Tongue (tissue), 1 donor: ENCODE measurements at regions not wholly inside any gene's neighbourhood (a gene's known extent, or its start where the extent isn't known, plus 50 kb on each side); places are given as distances from the start of the nearest gene placed in this dataset.
"Not testable (repeated sequence)": the region's sequence is repeated elsewhere in the genome, so short reads cannot be mapped to it uniquely, and the experiment has no call there.

ENCODE experiments used
- DNase-seq: peaks from one replicate; pipeline ENCODE4 v3.0.0-alpha.2; 2015

DNA sequence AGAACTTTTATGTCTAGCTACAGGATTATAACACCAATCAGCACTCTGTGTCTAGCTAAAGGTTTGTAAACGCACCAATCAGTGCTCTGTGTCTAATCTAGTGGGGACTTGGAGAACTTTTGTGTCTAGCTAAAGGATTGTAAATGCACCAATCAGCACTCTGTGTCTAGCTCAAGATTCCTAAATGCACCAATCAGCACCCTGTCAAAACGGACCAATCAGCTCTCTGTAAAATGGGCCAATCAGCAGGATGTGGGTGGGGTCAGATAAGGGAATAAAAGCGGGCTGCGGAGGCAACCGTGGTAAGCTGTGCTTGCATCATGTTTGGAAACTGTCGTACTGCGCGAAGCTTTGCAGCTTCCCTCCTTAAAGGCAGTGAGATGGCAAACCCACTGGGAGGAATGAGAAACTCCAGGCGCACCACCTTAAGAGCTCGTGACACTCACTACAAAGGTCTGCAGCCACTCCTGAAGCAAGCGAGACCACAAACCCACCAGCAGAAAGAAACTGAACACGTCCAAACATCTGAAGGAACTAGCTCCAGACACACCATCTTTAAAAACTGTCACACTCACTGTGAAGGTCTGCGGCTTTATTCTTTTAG lies 112.1 kb upstream of the DUSP22 start:
- DNase-seq, result not testable (repeated sequence)

DNA sequence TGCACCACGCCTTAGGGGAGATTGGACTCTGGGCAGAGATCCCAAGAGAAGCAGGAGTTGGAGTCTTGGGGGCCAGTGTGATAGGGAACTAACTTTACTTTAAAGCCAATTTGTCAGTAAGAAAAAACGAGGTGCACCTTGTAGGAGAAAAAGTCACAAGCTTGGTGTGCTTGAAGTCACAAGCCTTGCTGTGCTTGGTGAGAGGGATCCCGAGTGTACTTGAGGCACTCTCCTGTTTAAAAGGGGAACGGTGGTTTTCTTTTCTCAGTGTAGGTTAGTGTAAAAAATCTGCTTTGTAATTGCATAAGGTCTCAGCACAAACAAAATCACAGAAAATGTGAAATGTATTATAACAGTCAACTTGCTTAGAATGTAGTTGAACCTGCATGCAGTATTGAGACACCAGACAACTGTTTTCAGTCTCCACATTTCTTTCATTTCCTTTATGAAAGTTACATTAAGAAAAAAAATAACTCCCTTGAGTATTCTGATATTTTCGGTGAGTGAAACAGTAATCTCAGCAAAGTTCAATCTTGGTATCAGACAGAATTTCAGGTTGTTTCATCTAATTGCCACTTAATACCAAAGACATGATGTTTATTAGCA lies 111.1 kb upstream of the DUSP22 start:
- DNase-seq, result no peak

DNA sequence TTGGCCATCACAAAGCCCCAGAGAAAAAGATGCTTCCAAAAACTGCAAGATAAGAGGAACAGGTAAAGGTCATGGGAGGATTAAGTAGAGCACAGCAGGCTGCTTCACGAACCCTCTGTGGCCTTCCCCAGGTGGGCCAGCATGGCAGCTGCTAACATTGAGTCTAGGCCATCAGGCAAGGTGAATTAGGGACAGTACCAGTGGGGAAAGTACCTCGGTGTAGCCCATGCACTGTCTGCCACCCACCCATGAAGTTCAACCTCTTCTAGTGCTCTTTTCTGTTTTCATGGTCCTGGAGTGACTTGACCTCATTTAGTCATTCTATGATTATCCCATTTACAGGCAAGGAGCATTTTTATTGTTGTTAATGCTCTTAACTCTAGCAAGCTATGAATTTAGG lies 108.6 kb upstream of the DUSP22 start:
- no peak for DNase-seq

DNA sequence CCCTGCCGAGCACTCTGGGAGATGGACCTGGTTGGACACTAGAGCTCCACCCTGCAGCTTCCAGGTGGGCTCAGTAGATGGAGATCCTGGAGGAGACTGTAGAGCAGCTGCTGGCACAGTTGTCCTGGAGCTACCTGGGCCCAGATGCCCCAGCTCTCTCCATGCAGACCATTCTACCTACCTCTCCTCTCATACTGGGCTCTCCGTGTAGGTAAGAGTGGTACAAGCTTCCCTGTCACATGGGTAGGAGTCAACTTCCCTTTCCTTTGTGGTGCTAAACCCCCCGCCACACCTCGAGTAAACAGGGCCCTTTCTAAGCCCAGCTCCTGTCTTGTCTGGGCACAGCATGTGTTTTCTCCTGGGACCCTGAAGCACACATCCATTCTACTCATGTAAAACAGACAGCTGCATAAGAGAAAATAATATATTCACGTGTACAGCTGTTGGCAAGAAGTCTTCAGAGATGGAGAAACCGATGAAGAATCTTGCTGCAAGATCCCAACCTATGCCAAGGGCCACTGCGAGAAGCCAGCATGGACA lies 108.1 kb upstream of the DUSP22 start:
- DNase-seq, result no peak

DNA sequence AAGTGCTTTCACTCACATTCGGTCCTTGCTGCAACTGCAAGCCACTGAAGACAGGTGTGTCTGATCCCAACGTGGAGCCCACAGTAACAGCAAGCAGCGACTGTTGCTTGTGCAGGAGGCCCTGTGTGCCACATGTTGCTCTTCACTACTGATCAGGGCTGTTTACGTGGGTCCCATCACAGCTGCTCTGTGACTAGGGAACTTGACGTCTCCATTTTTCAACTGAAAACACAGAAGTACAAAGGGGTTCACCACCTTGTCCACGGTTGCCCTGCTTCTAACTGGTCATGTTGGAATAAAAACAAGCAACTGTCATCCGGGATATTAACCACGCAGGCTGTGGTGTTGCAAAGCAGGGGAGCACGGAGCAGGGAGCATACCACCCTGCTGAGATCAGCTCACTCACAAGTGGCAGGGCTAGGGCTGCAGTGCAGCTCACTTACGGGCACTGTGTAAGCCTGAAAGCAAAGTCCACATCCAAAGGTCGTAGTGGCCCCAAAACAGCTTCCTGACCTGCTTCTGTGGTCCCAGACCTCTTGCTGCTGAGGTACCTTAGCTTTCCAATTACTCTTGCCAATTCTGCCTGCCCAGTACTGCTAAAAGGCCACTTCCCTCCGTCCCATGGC lies 105.8 kb upstream of the DUSP22 start:
- DNase-seq, result peak; percentile 11

DNA sequence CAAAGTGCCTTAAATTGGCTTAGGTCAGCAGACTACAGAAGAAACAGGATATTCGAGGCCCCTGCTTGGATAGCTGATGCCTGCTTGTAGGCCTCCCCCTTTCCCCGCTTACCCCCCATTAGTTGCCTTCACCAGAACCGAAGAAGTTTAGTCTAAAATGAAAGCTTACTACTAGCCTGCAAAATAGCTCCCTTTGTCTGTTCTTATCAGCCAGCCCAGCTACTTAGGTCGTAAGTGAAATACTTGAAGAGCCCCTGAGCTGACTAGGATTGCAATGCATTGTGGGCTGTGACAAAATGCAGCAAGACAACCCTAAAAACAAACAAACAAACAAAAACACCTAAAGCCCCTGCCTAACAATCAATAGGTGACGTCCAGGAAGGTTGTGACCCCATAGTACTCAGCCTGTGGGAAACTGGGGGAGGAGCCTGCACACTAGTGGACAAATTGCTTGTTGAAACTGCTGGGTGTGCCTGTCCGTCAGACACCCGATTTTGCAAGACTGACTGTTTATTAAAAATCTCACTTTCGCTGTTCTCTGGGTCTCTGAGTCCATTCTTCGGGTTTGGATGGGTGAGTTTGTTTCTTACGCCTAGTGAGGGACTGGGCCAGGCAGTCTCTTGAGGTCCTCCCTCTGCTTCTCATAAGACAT lies 105.0 kb upstream of the DUSP22 start:
- DNase-seq, result no peak

DNA sequence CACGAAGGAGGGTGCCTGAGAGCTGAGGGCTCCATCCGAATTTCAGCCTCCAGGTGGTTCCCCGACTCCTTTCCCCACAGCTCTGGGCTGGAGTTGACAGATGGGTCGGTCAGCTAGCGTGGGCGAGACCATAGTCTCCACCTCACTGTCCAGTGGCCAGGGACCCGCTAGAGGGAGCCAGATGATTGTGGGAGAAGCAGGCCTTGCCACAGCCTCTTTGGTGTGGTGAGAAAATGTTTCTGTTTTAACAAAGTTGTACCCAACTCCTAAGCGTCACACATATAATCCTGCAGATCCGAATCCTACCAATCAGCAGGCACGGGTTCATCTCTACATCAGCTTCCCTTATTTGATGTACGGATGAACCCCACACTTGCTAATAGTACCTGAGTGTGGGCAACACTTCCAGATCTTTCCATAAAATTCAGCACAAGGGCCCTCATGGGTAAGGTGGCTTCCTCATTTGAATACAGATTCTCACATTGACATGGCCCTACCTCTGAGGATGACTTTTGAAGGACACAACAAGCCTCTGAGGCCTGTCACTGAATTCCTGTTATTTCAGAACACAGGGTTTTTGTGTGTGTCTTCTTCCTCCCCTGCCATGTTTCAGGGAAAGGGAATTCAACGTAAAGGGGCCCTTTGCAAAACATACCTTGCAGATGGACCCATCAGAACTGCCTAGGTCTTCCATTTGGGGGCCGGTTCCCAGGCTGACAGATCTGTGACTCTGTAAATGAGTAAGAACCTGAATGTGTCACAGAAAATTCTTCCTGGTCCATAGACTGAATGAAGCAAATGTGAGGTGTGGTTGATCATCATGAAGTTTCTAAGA lies 103.2 kb upstream of the DUSP22 start:
- DNase-seq, result peak; percentile 92

DNA sequence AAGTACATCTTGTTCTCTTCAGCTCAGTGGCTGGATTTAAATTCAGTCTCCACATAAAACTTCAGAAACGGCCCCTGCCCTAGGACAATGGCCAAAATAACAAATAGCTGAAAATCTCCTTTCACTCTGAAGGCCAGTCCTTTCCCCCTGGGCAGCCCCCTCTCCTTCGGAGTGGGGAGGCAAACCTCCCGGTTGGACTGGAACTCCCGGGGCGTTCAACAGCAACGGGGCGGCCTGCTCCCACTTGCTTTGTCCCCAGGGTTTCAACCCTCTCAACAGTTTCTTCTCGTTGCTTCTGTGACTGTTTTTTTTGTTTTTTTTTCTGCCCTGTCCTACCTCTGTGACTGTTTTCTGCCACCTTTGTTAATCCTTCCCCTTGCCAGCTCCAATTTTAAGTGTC lies 102.6 kb upstream of the DUSP22 start:
- DNase-seq, result no peak

DNA sequence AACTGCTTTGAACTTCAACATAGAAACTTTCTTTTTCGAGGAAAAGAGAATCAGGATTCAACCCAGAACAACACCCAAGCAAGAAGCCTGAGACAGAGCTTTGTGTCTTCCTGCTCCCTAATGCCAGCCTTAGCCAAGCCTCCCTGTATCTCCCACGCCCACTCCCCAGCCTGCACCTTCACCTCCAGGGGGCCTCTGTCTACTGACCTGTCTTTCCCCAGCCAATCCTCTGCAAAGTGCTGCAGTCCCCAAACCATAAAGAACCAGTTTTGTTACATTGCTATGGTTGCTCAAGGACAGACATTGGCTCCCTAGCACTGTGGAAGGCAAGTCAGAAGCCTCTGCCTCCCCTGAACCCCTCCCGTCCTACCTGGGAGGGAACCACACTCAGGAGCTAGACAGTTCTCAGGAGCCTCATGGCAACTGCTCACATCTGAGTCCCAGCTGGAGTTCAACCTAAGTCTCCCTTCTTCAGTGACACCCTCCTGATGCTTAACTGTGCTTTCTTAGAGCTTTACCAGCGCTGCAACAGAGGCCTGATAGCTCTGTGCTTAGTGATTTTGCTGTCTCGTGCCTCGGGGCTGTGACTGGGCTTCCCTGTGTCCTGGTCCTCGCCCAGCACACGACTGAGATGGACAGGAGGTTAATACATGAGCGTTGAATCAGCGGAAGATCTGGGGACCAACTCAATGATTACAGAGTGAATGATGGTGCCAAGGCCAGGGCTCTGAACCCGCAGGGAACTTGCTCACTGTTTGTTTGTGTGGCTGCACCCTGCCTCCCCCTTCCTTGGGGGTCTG lies 101.5 kb upstream of the DUSP22 start:
- DNase-seq, result no peak

DNA sequence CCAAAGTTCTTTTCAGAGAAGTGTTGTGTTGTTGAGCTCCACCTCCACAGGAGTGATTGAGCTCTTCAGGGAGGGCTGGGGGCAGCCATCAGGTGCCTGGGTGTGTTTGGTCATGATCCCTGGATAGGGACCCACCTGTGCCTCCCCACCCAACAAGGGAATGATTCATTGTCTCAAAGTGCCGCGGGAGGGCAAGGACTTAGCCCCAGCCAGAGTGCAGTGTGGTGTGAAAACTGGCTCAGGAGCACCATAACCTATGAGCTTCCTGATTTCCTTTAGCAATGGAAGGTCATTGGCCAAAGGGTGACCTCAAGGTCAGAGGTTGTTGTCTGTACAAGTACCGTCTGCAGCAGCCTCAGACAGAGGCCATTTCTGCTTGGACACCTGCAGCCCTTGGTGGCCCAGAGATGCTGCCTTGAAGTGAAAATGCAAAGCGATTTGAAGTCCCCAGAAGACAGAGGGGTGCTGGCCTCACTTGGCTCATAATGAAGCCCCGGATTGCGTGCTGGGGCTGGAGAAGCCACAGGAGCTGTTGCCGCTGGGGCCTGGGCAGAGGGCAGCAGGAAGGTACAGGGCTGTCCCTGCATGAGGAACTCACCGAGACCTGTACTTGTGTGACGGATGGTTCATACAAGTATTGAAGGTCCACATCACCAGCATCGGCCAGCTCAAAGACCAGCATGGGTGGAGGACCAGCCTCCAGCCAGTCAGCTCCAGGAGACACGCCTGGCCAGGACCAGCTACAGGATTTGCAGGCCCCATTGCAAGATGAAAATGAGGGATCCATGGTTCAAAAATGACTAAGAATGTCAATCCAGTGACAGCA lies 100.6 kb upstream of the DUSP22 start:
- DNase-seq, result no peak

DNA sequence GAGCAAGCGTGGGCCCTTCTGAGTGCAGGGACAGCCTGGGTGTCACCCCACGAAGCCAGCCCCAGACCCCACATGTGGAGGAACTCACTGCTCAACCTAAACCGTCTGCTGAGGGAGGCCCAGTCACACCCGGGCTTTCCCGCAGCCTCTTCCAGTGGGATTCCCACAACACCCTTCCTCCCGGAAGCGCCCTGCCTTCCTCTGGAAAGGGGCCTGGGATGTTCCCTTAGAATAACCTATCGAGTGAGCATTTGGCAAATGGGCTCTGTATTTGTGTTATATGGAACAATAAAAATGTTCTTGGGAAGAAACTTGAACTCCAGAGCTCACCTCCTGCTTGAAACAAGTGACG lies 100.0 kb upstream of the DUSP22 start:
- DNase-seq, result no peak

DNA sequence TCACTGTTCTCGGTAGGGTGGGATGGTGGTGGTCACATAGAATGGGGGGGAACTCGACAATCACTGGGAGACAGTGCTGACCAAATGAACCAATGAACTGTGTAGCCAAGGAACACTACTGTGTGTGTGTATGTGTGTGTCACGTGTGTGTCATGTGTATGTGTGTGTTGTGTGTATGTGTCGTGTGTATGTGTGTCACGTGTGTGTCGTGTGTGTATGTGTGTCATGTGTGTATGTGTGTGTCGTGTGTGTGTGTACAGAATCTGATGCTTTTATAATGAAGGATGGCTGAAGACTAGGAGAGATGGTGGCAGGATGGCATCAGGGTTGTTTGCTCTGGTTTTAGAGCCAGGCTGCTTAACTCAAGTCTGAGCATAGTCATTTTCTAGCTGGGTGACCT lies 99.1 kb upstream of the DUSP22 start:
- no peak for DNase-seq

DNA sequence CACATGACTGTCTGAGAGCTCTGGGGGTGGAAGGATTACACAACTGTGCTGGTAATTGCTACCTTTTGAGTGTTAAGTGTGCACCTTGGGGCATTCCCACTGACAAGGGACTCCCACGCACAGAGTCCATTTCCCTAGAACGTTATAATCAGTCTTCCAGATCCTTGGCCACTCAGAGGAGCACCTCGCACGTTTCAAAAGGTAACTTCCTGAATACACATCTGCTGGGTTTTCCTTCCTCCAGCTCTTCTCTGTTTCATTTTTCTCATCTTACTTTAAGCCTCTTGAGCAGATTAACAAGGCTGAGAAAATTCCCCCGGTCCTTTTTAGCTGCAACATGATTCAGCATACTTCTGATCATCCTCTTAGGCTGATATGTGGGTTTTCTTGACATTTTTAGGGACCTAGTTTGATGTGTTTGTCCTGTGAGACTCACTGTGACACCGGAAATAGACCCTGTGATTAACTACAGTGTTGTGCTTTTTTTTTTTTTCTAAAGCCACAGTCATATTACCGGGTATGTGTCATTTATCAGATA lies 98.4 kb upstream of the DUSP22 start:
- DNase-seq, result no peak

DNA sequence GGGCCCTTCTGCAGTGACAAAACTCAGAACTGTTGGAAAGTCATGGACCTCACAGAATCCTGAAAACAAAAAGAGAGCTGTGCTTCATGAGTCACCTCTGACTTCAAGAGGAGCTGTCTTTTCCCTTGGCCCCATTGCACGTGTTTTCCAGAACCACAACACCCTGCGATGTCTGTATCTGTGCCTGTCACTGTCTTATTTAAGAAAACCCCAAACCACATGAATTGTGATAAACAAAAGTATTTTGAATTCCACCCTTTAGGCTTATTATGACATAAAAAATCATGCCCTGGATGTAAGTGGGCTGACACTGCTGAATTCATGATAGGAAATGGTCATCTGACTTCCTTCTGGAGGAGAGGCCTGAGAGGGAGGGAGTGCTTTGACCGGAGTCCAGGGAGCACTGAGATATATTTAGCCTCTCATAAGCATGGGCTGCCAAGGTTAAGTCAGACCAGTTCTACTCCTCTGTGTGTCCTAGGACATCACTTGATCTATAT lies 96.4 kb upstream of the DUSP22 start:
- DNase-seq, result peak; percentile 28

DNA sequence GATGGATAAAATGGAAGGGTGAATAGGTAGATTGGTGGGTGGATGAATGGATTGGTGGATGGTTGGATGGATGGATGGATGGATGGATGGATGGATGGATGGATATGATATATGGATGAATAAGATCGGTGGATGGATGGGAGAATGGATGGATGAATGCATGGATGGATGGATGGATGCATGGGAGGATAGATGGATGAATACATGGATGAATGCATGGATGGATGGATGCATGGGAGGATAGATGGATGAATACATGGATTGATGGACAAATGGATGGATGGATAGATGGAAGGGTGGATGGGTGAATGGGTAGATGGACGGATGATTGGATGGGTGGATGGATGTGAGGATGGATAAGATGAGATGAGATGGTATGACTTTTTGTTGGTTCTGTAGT lies 95.7 kb upstream of the DUSP22 start:
- no peak for DNase-seq

DNA sequence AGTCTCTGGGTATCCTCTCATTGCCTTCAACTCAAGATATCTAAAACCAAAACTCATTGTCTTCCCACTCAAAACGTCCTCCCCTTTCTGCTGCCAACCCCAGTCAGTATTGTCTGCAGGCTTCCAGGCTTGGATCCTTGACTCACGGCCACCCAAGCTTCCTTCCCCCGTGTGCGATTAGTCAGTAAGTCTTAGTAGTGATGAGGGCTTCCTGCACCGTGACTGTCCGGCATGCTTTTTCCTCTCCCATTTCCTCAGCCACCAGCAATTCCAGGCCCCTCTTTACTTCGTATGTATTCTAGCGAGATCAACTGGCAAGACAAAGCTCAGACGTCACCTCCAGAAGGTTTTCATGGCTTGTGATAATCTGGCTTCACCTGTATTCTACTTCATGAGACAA lies 88.6 kb upstream of the DUSP22 start:
- no peak for DNase-seq

DNA sequence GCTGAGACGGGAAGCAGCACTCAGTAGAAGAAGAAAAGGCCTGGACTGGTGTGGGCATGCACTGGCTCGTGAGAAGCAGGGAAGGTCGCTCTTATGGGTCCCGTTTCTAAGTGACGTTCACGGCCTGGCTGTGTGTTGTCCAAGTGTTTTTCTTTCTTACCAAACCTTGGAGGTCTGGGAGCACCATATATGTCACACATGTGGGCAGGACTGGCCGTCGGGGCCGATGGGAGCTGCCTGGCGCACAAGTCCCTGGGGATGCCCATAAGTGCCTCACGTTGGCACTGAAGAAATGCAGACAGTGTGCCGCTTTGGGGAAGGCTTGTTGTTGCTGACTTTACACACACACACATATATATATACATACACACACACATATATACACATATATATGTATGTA lies 86.0 kb upstream of the DUSP22 start:
- no peak for DNase-seq

DNA sequence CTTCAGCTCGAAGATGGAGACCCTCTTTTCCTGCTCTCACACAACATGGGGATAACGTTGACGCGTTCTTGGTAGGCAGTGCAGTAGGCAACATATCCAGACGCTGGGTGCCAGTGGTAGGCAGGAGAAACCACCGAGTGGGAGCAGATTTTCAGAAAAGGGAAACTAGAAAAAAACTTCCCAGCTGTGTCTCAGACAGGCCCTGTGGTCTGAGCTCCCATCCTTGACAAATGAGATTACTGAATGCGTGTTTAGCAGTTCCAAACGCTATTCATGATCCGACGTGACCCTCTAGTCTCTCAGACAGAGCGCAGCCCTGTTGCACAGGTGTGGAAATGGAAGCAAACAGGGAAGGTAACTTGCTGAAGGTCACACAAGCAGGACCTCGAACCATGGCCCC lies 83.9 kb upstream of the DUSP22 start:
- no peak for DNase-seq

DNA sequence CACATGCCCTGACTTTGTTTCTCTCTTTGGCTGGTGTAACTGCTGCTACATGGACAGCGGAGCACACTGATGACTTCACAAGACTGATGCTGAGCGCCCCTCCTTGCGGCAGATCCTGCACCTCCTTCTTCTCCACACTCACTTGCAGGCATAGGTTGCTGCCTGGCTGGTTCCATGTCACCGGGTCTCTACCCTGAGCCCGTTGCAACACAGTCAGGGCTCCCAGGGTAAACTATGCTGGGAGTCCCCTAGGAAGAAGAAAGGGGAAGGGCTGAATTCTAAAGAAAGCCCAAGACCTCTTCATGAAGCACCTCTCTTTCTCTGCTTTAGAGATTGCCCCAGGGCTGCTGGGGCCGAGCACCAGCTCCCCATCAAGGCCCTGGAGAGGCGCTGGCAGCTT lies 83.3 kb upstream of the DUSP22 start:
- no peak for DNase-seq

DNA sequence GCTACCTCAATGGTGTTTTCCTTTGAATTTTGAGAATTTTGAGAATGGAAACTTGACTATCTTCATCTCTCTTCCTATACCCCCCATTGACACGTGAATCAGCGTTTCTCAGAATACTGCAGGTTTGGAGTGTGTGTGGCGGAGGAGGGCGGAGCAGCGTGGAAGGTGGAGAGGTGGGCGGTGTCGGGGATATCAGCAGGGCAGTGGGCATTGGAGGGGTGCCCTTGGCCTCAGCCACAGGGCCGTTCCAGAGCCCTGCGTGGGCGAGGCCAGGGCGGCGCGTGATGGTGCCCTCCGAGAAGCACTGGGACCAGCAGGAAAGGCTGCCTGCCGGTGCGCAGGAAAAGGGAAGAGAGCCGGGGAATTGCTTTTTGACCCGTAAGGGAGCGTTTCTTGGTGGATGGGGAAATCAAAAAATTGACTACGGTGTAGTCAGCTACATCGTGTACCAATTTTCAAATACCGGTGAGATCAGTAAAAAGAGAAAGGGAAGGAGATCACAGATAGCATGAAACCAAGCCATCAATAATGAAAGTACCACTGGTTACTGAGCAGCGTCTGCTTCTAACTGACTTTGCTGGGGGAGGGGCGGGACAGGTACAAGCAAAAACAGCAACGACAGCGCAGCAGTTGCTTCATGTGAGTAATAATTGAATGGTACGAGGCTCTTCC lies 82.7 kb upstream of the DUSP22 start:
- DNase-seq, result no peak
